ENCODE measurements at regions not wholly inside any gene's neighbourhood (a gene's known extent, or its start where the extent isn't known, plus 50 kb on each side); places are given as distances from the start of the nearest gene placed in this dataset.
A peak's percentile ranks its signal among the peaks of the same experiment; 100 is the strongest.

DNA sequence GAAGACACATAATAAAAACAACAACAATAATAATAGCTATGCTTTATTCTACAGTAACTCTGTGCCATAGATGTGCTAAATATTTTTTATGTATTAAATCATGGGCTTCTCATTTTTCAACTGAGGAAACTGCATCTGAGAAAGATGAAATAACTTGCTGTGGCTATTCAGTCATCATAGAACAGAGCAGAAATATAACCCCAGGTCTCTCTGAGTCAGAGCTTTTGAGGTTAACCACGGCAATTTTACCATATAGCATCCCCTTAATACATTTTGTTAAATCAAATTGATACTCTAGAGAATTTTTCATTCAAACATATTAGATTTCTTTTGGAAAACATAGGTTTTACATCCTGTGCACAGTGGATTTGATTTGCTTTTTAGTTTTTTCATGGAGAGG lies 586.6 kb upstream of the KLHL29 start:
- no peak for DNase-seq

DNA sequence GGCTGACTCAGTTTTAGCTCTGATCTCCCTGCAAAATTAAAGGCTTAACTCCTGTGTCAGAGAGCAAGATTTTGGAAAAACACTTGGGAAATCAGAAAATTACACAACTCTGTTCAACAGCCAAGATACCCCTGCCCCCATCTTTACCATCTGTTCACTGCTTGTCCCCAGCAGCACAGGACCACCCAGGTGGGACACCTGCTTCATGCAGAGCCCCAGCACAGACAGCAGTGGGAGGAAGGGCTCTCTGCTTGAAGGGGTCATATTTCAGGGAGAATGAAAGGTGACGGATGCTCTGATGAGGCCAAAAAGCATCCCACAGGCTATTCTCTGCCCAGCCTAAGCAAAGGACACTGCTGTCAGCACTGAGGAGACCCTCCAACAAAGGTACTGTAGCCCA lies 584.6 kb upstream of the KLHL29 start:
- no peak for DNase-seq

DNA sequence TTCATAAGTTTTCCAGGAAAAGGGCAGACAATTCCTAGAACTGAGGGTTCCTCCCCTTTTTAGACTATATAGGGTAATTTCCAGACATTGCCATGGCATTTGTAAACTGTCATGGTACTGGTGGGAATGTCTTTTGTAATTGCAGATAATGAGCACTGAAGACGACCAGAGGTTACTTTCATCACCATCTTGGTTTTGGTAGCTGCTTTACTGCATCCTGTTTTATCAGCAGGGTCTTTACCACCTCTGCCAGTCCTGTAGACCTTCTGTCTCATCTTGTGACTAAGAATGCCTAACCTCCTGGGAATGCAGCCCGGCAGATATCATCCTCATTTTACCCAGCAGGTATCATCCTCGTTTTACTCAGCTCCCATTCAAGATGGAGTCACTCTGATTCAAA lies 583.9 kb upstream of the KLHL29 start:
- DNase-seq, result no peak

DNA sequence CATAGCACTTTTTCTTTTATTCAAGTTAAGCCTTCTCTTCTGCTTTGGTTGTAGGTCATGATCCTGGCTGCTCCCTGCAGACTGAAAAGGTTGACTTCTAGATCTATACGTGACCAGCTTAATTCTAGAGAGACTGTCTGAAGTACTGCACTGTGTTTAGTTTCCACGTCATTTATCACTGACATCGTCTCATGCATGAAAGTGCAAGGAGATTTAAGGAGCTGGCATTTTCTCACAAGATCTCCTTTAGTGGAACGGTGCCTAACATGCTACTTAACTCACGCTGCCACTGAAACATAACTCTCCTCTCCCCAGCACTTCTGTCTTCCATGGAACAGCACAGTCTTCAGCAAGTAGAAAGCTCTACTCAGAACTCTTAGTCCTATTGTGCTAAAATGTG lies 583.0 kb upstream of the KLHL29 start:
- DNase-seq, result no peak

DNA sequence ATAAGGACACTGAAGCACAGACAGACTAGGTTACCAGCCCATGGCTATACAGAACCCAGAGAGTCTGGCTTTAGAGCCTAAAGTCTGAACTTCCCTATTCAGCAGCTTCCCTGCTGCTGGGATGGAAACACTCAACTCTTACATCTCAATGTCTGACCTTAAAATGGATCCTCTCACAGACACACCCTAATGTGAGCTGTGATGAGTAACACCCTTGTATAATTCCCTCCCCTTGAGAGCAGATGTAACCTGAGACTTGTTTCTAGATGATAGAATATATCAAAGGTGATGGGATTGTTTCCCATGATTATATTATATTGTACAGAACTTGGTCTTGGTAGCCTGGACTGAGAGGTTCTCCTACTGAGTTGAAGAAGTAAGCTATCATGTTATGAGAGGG lies 577.1 kb upstream of the KLHL29 start:
- DNase-seq, result no peak

DNA sequence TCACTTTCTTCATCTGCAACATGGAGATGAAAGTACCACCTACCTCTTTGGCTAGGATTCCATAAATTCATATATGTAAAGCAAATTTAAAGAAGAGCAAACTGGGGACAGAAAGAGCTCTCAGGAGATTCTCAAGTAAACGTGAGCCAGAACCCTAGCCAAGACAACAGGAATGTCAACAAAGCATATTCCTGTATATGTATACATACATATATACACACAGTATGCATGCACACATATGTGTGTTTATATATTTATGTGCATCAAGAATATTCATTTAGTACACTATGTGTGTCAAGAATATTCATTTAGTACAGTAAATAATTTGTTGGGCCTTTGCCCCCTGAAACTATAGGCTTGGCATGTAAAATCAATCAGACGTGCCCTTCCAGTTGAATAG lies 574.4 kb upstream of the KLHL29 start:
- no peak for DNase-seq

DNA sequence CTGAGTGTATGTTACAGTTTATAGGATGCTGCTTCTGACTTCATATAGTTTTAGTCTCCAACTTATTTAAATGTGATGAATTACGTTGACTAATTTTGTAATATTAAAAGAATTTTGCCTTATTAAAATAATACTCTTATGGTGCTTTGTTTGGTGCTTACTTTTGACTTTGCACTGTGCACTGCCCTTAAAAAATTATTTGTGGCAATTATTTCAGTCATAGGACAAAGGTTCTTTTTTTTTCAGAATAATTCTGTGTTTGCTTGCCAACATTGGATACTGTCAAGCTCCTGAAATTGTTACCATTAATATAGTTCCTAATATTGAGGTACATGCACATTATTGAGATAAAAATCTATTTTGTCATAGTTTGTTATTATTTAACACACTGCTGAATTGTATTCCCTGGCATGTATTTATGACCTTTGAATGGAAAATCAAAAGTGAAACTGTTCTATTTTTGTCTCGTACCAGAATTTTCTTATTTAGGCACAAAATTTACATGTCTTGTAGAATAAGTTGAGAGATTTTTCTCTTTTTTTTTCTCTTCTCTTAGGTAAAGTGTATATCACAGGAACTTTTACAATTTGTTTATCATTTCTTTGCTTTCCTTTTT lies 572.8 kb upstream of the KLHL29 start:
- no peak for DNase-seq

DNA sequence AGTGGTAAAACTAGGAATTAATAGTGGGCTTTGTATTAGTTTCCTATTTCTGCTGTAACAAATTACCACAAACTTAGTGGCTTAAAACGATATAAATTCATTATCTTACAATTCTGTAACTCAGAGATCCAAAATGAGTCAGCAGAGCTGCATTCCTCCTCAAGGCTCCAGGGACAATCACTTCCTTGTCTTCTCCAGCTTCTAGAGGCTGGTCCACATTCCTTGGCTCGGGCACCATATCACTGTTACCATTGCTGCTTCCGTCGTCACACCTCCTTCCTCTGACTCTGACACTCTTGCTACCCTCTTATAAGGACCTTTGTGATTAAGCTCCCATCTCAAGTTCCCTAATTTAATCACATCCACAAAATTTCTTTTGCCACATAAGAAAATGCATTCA lies 567.8 kb upstream of the KLHL29 start:
- DNase-seq, result no peak

DNA sequence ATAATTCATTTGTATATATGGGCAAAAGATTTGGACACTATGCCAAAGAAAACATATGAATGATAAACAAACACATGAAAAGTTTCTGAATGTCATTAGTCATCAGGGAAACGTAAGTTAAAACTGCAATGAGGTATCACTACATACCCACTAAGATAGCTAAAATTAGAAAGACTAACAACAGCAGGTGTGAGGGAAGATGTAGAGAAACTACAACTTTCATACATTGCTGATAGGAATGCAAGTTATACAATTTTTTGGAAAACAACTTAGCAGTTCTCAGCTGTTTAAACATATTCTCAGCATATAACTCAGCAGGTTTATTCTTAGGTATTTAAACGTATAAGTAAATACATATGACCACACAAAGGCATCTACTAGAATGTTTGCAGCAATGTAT lies 563.5 kb upstream of the KLHL29 start:
- DNase-seq, result no peak

DNA sequence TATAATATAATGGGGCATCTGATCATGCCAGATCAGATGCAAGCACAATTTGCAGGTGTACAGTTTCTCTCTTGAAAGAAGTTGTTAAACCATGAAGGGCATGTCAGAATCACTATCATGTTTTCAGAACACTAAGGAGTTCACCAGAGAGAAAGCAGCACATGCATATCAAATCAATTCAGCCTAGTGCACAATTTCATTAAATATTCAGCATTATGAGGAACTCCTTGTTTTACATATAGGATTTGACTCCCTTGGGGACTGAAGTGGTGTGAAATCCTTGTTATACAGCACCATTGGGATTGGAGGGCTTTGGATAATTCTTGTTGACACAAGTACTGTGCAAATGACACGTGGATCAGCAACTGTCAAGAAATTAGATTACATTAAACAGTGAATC lies 562.1 kb upstream of the KLHL29 start:
- DNase-seq, result no peak

DNA sequence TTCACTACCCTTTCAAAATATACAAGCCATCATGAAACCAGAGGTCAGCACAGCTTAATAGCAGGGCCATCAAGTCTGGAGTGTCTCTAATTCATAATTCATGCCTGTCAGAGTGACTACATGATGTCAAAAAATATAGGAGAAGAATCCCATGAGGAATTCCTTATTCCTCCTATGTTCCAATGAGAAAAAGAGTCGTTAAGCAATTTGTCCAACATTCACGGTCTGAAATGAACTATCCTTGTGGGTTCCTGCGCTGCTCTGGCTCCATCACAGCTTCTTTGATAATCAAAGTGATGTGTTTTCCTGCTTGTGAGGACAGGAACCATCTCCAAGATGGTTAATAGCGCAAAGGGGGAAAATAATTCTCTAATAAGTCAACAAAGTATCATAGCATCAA lies 560.4 kb upstream of the KLHL29 start:
- no peak for DNase-seq

DNA sequence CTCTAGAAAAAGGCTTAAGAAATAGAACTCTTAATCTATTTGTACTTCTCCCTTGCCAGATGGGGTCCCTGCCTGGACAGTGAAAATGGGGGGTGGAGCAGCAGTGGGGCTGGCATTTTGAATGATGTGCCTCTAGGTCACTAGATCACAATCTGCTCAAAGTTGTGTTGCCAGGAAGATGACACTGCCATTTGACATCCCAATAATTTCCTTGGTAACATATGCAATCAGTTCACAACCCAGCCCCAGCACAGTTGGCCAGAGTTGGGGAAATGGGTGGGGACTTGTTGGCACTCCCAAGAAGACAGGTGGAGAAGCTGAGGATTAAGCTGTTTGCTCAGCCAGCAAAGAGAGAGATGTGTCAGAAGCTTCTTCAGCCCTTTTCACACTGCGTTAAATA lies 558.3 kb upstream of the KLHL29 start:
- no peak for DNase-seq

DNA sequence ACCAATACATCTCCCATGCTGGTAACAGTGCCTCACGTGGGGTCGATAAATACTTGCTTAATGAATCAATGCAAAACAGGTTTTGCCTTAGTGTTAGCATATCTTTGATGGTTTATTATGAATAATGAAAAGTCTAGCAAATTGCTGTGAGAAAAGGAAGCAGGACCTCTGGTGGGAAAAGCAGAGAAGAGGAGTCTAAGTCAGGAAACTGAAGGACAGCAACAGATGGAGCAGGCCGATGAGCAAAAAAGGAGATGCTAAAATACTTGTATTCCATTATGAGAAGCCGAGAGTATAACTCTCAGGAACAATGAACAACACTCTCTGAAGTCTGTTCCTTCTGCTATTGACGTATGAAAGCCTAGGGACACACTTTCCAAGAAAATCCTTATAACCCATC lies 555.2 kb upstream of the KLHL29 start:
- DNase-seq, result no peak

DNA sequence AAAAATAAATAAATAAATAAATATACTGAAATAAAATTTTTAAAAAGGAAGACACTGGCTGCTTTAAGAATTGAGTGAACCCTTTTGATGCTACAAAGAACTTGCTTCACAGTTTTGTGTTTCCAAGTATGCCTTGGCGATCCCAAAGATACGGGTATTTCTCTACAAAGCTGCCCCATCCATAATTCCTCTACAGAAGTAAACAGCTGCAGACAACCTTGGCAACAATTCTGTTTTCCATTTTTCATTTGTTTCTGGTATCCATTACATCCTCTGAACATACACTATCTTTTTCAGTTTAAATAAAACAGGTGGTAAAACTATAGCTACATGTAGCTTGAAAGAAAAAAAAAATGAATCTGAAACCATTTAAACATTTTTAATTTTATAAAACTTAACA lies 552.8 kb upstream of the KLHL29 start:
- DNase-seq, result no peak

DNA sequence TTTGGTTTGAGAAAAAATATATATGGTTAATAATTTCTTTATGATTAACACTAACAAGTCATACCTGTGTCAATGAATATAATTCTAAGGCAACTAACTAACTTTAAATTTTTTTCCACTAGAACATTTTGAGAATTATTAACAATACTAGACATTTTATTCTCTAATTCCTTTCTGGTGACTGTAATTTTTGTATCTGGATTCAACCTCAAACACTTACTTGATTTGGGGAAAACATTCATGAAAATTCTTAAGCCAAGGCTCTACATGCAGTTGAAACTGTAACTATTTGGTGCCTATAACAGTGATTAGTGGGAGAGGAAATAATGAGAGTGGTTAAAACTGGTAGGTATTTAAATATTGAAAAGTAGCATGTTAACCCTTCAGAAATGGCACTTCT lies 546.5 kb upstream of the KLHL29 start:
- DNase-seq, result no peak

DNA sequence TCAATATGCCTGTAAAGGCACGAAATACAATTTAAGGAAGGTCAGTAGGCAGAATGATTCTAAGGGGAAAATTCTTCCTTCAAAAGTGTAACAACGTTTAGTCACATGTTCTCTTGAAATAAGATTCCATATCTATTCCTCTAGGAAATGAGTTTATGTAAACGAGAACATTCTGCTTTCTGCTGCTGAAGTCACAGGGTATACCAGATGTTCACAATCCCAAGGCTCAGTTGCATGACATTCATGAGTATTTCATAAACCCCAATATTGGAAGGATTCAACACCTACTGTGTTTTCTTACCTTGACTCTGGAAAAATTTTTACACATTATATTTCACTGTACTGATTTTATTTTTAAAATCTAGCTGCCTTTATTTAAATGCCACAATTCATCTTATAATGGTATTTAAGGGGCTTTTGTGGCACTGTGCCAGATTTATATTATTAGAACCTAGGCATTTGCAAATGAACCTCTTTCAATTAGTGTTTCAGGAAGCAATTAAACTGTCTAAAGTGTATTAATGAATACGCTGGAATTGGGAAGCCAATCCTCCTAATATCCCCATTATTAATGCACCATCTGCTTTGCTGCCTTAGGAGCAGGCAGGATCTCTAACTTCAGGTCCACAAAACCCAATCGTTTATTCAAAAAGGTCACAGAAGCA lies 542.6 kb upstream of the KLHL29 start:
- DNase-seq, result no peak

DNA sequence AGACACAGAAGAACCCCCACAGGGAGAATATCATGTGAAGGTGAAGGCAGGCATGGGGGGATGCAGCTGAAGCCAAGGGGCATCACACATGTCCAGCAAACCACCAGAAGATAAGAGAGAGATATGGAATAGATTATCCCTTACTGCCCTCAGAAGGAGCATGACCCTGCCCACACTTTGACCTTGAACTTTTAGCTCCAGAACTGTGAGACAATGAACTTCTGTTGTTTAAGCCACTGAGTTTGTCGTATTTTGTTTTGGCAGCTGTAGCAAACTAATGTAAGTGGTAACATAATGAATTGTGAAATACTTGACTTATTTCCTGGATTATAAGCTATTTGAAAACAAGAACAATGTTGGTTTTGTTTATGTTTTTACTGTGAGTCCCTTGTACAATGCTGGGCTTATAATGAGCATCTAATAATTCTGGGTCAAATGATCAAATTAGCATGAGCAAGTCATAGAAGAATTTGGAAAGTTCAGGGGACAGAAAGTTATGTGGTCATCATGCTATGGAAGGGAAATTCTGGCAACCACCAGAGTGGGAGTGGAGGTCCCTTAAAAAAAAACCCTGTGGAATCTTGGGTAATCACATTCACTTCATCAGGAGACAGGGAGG lies 541.0 kb upstream of the KLHL29 start:
- DNase-seq, result no peak

DNA sequence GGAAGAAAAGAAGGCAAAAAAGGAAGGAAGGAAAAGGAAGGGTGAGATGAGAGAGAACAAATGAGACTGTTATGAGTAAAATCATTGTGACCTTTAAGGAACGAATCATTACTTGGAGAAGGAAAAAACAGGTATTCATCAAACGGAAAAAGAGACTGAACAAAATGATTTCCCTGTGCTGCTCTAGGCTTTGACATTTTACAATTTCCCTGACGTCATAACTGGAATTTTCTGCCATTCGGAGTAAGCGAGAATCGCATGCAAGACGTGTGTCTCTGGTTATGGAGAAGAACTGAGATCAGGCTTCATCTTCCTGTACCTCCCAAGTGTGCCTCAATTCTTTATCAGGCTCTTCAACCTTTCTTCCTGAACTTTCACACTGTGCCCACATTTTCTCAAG lies 534.7 kb upstream of the KLHL29 start:
- DNase-seq, result no peak

DNA sequence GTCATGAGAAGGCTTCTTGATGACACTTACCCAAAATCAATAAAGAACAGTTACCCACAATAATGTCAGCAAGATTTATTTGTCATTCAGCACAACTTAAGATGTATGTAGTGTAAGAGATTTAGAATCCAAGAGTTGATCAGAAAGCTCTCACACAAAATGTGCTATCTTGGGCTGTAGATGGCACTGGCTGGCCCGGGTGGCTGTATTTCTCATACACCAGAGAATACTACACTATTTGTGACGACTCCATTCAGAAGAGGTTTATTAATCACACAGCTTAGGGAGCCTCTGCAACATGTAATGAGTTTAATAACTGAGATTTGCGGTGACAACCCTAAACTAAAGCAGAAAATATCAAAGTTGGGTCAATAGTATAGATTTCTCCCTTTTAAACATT lies 530.4 kb upstream of the KLHL29 start:
- peak in 20 of 56 donors; percentile 1 to 45 (median 8) for DNase-seq

DNA sequence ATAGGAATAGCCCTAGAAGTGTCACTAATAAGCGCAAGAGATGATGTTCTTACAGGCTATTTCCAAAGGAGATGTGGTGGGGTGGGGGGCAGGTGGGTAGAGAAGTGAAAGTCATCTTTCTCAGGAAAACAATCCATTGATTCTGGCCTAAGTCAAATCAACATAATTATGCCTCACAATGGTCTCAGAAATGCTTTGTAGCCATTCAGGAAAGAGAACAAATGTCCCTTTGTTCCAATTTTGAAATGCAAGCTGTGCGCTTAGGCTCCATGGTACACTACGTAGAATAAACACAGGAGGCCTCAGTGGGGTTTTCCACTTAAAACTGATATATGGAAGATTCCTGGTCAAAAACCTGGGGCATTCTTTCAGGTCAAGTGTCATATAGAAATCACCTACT lies 529.9 kb upstream of the KLHL29 start:
- DNase-seq, result peak in 25 of 56 donors; percentile 1 to 57 (median 15)

DNA sequence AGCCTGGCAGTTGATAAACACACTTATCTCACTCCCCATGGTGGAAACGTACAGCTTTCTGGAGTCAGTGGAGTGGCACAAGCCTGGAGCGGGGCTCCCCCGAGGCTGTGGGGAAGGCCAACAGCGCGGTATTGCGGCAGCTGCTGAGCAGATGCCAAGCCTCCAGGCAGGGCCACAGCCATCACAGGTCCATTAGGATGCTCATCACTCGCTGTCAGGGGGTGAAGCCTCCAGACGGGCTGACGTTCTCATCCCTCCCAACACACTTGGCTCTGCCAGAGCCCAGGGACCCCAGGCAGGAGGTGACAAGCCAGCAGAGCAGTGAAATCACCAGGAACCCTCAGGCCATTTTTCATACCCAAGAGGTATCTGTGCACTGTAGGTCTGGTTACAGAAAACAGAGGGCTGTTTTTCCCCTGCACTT lies 529.2 kb upstream of the KLHL29 start:
- peak in 34 of 56 donors; percentile 3 to 55 (median 25) for DNase-seq

DNA sequence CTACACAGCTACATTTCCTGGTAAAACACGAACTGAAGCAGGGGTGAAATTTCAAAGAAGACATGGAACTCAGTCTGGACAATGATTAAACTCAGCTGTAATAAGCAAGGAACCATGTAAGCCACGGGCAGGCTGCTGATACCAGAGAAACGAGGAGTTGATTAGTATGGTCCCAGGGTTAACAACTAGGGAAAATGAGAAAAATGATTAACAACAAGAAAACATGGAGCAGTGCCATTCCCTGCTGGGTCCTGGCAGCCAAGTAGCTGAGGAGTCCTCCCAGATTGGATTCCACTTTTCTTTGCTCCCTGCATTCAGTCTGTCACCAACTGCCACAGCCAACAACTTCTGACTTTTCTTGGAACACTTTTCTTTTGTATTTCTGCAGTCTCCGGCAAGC lies 517.0 kb upstream of the KLHL29 start:
- DNase-seq, result no peak

DNA sequence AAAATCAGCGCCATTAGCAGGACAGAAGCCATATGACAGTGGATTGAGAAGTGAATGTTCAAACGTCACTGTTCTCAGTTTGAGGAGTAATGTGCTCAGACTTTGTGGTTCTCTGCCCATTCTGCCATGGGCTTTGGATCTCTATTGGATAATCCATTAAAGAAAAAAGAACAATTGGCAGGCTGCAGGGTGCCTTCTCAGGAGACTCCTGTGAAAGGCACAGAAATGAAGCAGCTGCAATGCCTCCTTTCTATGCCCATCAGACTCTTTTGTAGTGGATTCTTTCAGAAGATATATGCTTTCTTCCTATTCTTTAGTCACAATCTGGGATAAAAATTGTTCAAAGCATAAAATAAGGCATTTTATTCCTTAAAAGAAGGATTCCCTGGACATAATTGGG lies 506.9 kb upstream of the KLHL29 start:
- no peak for DNase-seq

All from nucleus accumbens (tissue), 56 donors.